ENCODE measurements at regions not wholly inside any gene's neighbourhood (a gene's known extent, or its start where the extent isn't known, plus 50 kb on each side); places are given as distances from the start of the nearest gene placed in this dataset.

DNA sequence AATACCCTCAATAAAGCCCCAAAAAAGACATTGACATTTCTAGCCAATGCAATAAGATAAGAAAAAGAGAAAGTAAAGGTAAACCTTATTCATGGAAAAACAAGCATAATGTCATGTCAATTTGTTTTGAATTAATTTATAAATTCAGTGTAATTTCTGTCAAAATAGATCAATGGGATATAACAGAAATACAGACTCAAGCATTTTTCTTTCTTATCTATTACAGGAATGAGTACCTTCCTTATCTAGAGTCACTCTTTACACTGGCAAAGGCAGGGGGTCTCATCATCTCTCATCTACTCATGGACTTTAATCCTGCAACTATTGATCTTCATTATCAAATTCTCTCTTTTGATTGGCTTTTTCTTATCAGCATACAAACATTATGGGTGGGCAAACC is 127.1 kb upstream of the SHH start:
- TF ChIP-seq, protein P1, sequence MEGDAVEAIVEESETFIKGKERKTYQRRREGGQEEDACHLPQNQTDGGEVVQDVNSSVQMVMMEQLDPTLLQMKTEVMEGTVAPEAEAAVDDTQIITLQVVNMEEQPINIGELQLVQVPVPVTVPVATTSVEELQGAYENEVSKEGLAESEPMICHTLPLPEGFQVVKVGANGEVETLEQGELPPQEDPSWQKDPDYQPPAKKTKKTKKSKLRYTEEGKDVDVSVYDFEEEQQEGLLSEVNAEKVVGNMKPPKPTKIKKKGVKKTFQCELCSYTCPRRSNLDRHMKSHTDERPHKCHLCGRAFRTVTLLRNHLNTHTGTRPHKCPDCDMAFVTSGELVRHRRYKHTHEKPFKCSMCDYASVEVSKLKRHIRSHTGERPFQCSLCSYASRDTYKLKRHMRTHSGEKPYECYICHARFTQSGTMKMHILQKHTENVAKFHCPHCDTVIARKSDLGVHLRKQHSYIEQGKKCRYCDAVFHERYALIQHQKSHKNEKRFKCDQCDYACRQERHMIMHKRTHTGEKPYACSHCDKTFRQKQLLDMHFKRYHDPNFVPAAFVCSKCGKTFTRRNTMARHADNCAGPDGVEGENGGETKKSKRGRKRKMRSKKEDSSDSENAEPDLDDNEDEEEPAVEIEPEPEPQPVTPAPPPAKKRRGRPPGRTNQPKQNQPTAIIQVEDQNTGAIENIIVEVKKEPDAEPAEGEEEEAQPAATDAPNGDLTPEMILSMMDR (conservative IDR thresholded peaks at IDR 0.05 in 1 of 2, IDR thresholded peaks at IDR 0.05 in 1 of 2; ENCODE audit: extremely low read depth in 1 of 2, insufficient read depth in 1 of 2, low read depth in 1 of 2, low read length in 2 of 2), result no peak
- TF ChIP-seq EZH2 (IDR thresholded peaks at IDR 0.05; ENCODE audit: borderline replicate concordance, low read length), result no peak

Measured in mammary epithelial cell (primary cell).